Mesenchymal stem cell (in vitro differentiated cells and primary cell): ENCODE measurements at regions not wholly inside any gene's neighbourhood (a gene's known extent, or its start where the extent isn't known, plus 50 kb on each side); places are given as distances from the start of the nearest gene placed in this dataset.

ENCODE experiments used
- DNase-seq: peaks from one replicate; pipeline ENCODE4 v3.0.0-alpha.2; 2013
- H2AFZ ChIP-seq: one replicate; pipeline ENCODE4 v1.6.1; 2013; ENCODE audit warnings: low read depth, mild to moderate bottlenecking, control low read depth, inconsistent platforms, low read length, moderate library complexity
- H2AK5ac ChIP-seq: 2 replicates; pipeline ENCODE4 v1.6.1; 2013; ENCODE audit warnings: low read length, moderate library complexity, mild to moderate bottlenecking, inconsistent platforms; ENCODE audit not compliant: severe bottlenecking
- H2BK120ac ChIP-seq: one replicate; pipeline ENCODE4 v1.6.1; 2013; ENCODE audit warnings: low read depth, mild to moderate bottlenecking, inconsistent platforms, low read length, moderate library complexity
- H2BK12ac ChIP-seq, 2 experiments: one replicate each; pipeline ENCODE4 v1.6.1; 2013; ENCODE audit warnings: inconsistent platforms in 2 of 2, low read length in 2 of 2, mild to moderate bottlenecking in 2 of 2, moderate library complexity in 2 of 2, control low read depth in 1 of 2
- H2BK15ac ChIP-seq: one replicate; pipeline ENCODE4 v1.6.1; 2013; ENCODE audit warnings: mild to moderate bottlenecking, low read depth, inconsistent platforms; ENCODE audit not compliant: poor library complexity, severe bottlenecking
- H2BK5ac ChIP-seq: 2 replicates; pipeline ENCODE4 v1.6.1; 2013; ENCODE audit warnings: low read depth, mild to moderate bottlenecking, low read length, control low read depth, inconsistent platforms; ENCODE audit not compliant: poor library complexity, severe bottlenecking
- H3K14ac ChIP-seq, 2 experiments: one replicate each; pipeline ENCODE4 v1.6.1; 2013; ENCODE audit warnings: inconsistent platforms in 2 of 2, low read length in 2 of 2, control low read depth in 1 of 2, mild to moderate bottlenecking in 1 of 2, moderate library complexity in 1 of 2
- H3K18ac ChIP-seq, 2 experiments: one replicate each; pipeline ENCODE4 v1.6.1; 2013; ENCODE audit warnings: inconsistent platforms in 2 of 2, low read length in 2 of 2, control low read depth in 1 of 2, low read depth in 1 of 2, mild to moderate bottlenecking in 1 of 2
- H3K23ac ChIP-seq, 2 experiments: one replicate each; pipeline ENCODE4 v1.6.1; 2013; ENCODE audit warnings: inconsistent platforms in 2 of 2, low read length in 2 of 2, mild to moderate bottlenecking in 2 of 2, moderate library complexity in 2 of 2, control low read depth in 1 of 2
- H3K27ac ChIP-seq: 2 replicates; pipeline ENCODE4 v1.5.1; 2013; ENCODE audit warnings: mild to moderate bottlenecking, moderate library complexity, low read length, control low read depth, inconsistent platforms; ENCODE audit not compliant: poor library complexity, severe bottlenecking
- H3K27me3 ChIP-seq, 2 experiments: 2 replicates each; pipeline versions ENCODE4 v1.6.1 to v1.7.0; 2013; ENCODE audit warnings: low read length in 2 of 2, mild to moderate bottlenecking in 2 of 2, moderate library complexity in 2 of 2, control low read depth in 1 of 2, inconsistent platforms in 1 of 2; ENCODE audit not compliant: control insufficient read depth in 1 of 2, insufficient read depth in 1 of 2
- H3K36me3 ChIP-seq, 2 experiments: 2 replicates each; pipeline versions ENCODE4 v1.6.1 to v1.7.0; 2013; ENCODE audit warnings: low read length in 2 of 2, control low read depth in 1 of 2, inconsistent platforms in 1 of 2, low read depth in 1 of 2, mild to moderate bottlenecking in 1 of 2; ENCODE audit not compliant: insufficient read depth in 2 of 2, control insufficient read depth in 1 of 2
- H3K4ac ChIP-seq, 2 experiments: one replicate each; pipeline ENCODE4 v1.6.1; 2013; ENCODE audit warnings: inconsistent platforms in 2 of 2, low read length in 2 of 2, mild to moderate bottlenecking in 2 of 2, moderate library complexity in 2 of 2, control low read depth in 1 of 2, low read depth in 1 of 2
- H3K4me1 ChIP-seq: 2 replicates; pipeline ENCODE4 v1.6.1; 2013; ENCODE audit warnings: low read depth, low read length, control low read depth; ENCODE audit not compliant: control insufficient read depth, insufficient read depth
- H3K4me2 ChIP-seq: 2 replicates; pipeline ENCODE4 v1.6.1; 2013; ENCODE audit warnings: low read length, mild to moderate bottlenecking, inconsistent platforms; ENCODE audit not compliant: poor library complexity, severe bottlenecking
- H3K4me3 ChIP-seq, 2 experiments: 2 replicates each; pipeline versions ENCODE4 v1.5.1 to v1.7.0; 2013; ENCODE audit warnings: low read length in 2 of 2, mild to moderate bottlenecking in 2 of 2, control low read depth in 1 of 2, low read depth in 1 of 2; ENCODE audit not compliant: insufficient read depth in 1 of 2
- H3K79me1 ChIP-seq: replicated peaks from 2 replicates; pipeline ENCODE4 v1.6.1; 2013; ENCODE audit warnings: mild to moderate bottlenecking, control low read depth, low read length, inconsistent platforms; ENCODE audit not compliant: poor library complexity, severe bottlenecking
- H3K9ac ChIP-seq: 2 replicates; pipeline ENCODE4 v1.7.0; 2013; ENCODE audit warnings: mild to moderate bottlenecking, low read length, moderate library complexity
- H3K9me3 ChIP-seq: 2 replicates; pipeline ENCODE4 v1.7.0; 2013; ENCODE audit warnings: mild to moderate bottlenecking, low read length; ENCODE audit not compliant: control insufficient read depth
- H4K8ac ChIP-seq: one replicate; pipeline ENCODE4 v1.6.1; 2013; ENCODE audit warnings: inconsistent platforms, mild to moderate bottlenecking, low read length, moderate library complexity
- H4K91ac ChIP-seq: one replicate; pipeline ENCODE4 v1.6.1; 2013; ENCODE audit warnings: mild to moderate bottlenecking, low read length, inconsistent platforms
- WGBS: methylation state at CpG from one replicate; pipeline ENCODE4 v1.1.7; 2013; ENCODE audit warnings: mixed read lengths; 5-methylcytosine and 5-hydroxymethylcytosine counted together

DNA sequence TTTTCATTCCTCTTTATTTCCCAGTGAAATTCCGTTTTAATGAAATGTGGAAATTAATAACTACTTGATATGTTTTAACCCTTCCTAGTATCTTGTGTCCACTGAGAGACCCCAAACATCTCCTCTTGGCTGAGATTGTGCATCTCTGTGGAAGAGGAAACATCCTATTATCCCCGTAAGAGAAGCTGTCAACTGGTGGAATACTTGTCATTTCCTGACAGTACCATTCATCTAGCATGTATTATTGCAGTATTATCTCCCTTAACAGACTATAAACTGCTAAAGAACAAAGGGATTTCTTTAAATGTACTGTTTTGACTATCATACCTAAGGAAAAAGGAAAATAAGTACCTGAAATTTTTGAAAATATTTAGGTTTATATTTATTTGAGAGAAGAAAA is 277.3 kb upstream of the SLC7A11 start:
- no peak overlapping the region for H3K4ac ChIP-seq
- H3K9me3 ChIP-seq, result no peaks in the 10 kb centered on the region
- H4K91ac ChIP-seq, result no peak overlapping the region
- no peak overlapping the region for H2BK15ac ChIP-seq
- H3K36me3 ChIP-seq, result no peaks in the 10 kb centered on the region
- no peaks in the 10 kb centered on the region for H3K4me1 ChIP-seq
- H4K8ac ChIP-seq, result no peak overlapping the region
- H3K18ac ChIP-seq, result no peak overlapping the region
- H3K4me2 ChIP-seq, result no peak overlapping the region
- H3K23ac ChIP-seq, result no peak overlapping the region
- H3K14ac ChIP-seq, result no peak overlapping the region
- H3K27ac ChIP-seq, result no peak overlapping the region
- no peak overlapping the region for H3K4me3 ChIP-seq
- no peak overlapping the region for H2AFZ ChIP-seq
- no peak overlapping the region for H2BK120ac ChIP-seq
- H2BK5ac ChIP-seq, result no peak overlapping the region
- no peak for DNase-seq
- WGBS, result no CpG with 5 or more reads among the region's 2 CpGs
- no peak overlapping the region for H2BK12ac ChIP-seq
- H2AK5ac ChIP-seq, result no peak overlapping the region
- no peaks in the 10 kb centered on the region for H3K27me3 ChIP-seq
- H3K9ac ChIP-seq, result no peak overlapping the region
- H3K79me1 ChIP-seq, result no peaks in the 10 kb centered on the region

DNA sequence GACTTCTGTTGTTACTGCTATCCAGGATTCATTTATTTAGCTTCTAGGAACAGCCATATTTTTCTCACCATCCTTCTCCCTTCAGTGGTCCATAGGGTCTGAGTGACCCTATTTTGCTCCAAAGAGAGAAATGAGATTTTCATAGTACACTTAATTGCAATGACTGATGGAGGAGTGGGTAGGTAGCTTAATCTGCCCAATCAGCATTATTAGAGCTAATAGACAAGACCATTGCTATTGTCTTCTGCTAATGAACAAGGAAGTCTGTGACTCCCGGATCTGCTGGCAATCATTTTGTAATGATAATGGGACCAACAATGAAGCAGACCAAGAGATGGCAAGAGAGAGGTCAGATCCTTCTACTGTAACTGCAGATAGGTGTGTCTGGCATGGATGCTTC is 271.4 kb upstream of the SLC7A11 start:
- Histone ChIP-seq H3K79me1 (no peaks in the 10 kb centered on the region), H3K18ac (no peak overlapping the region), H3K4me3 (no peak overlapping the region), H3K36me3 (no peaks in the 10 kb centered on the region), H2BK120ac (no peak overlapping the region), H3K27ac (no peak overlapping the region), H2BK5ac (no peak overlapping the region), H3K4me2 (no peak overlapping the region), H4K8ac (no peak overlapping the region), H2BK12ac (no peak overlapping the region), H3K23ac (no peak overlapping the region), H3K9ac (no peak overlapping the region), H2AFZ (no peak overlapping the region), H4K91ac (no peak overlapping the region), H2BK15ac (no peak overlapping the region), H3K9me3 (no peaks in the 10 kb centered on the region), H3K4ac (no peak overlapping the region), H3K4me1 (no peaks in the 10 kb centered on the region), H2AK5ac (no peak overlapping the region), H3K27me3 (no peaks in the 10 kb centered on the region), H3K14ac (no peak overlapping the region)
- WGBS, result 100% methylated on average over 1 of the region's 1 CpG
- DNase-seq, result no peak

DNA sequence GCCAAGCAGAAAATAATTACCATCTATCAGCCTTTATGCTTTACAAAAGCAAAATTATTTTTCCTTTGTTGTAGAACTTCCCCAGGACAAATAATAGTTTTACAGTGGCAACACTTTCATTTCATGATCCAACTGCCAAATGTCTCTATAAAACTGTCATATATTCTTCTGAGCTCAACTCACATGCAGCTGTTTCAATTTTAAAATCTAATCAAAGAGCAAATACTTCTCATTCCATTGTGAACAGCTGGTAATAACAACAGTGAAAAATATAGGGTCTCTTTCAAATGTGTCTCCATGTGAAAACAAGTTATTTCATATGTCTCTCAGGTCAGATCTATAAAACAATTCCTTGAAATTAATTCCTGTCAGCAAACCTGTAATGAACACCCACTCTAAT is 270.6 kb upstream of the SLC7A11 start:
- H3K14ac ChIP-seq, result no peak overlapping the region
- no peaks in the 10 kb centered on the region for H3K79me1 ChIP-seq
- no peaks in the 10 kb centered on the region for H3K4me1 ChIP-seq
- DNase-seq, result no peak
- no peak overlapping the region for H4K91ac ChIP-seq
- H3K4ac ChIP-seq, result no peak overlapping the region
- H3K36me3 ChIP-seq, result no peaks in the 10 kb centered on the region
- no peak overlapping the region for H2BK120ac ChIP-seq
- H3K18ac ChIP-seq, result no peak overlapping the region
- H2BK5ac ChIP-seq, result no peak overlapping the region
- H3K4me2 ChIP-seq, result no peak overlapping the region
- H4K8ac ChIP-seq, result no peak overlapping the region
- no peak overlapping the region for H3K23ac ChIP-seq
- H3K9me3 ChIP-seq, result no peaks in the 10 kb centered on the region
- H3K4me3 ChIP-seq, result no peak overlapping the region
- H2AK5ac ChIP-seq, result no peak overlapping the region
- H2AFZ ChIP-seq, result no peak overlapping the region
- no peak overlapping the region for H3K27ac ChIP-seq
- no peaks in the 10 kb centered on the region for H3K27me3 ChIP-seq
- no peak overlapping the region for H2BK15ac ChIP-seq
- no peak overlapping the region for H2BK12ac ChIP-seq
- no peak overlapping the region for H3K9ac ChIP-seq

DNA sequence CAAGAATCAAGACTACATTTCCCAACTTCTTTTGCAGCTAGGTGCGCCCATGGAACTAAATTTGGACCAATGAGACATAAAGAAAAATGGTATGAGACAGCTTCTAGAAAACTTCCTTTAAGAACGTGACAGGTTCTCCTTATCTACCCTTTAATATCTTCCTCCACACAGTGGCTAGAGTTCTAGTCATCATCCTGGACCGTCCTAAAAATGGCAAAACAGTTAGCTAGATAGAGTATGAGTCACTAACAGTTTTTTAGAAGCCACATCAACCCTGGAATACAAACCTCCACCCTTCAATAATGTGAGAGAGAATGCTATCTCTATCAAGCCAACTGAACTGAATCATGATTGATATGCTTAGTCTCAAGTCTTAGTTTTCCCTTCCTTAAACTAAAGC is 267.9 kb upstream of the SLC7A11 start:
- H3K9ac ChIP-seq, result no peak overlapping the region
- DNase-seq, result peak; percentile 9
- H3K23ac ChIP-seq, result no peak overlapping the region

More for the DNA sequence above, 267.9 kb upstream of the SLC7A11 start:
- H2AFZ ChIP-seq, result no peak overlapping the region
- no peak overlapping the region for H3K27ac ChIP-seq
- H3K4ac ChIP-seq, result no peak overlapping the region
- H2BK15ac ChIP-seq, result no peak overlapping the region
- H3K36me3 ChIP-seq, result no peaks in the 10 kb centered on the region
- H4K8ac ChIP-seq, result no peak overlapping the region
- H3K4me1 ChIP-seq, result no peaks in the 10 kb centered on the region
- H2BK12ac ChIP-seq, result no peak overlapping the region
- no peaks in the 10 kb centered on the region for H3K9me3 ChIP-seq
- H3K18ac ChIP-seq, result no peak overlapping the region
- H3K4me3 ChIP-seq, result no peak overlapping the region
- no peaks in the 10 kb centered on the region for H3K79me1 ChIP-seq
- 90% methylated on average over 2 of the region's 3 CpGs for WGBS
- H3K27me3 ChIP-seq, result no peaks in the 10 kb centered on the region
- no peak overlapping the region for H3K14ac ChIP-seq
- no peak overlapping the region for H3K4me2 ChIP-seq
- no peak overlapping the region for H2BK5ac ChIP-seq
- no peak overlapping the region for H4K91ac ChIP-seq
- no peak overlapping the region for H2BK120ac ChIP-seq
- H2AK5ac ChIP-seq, result no peak overlapping the region
